Liver (tissue), 8 donors: ENCODE measurements at regions not wholly inside any gene's neighbourhood (a gene's known extent, or its start where the extent isn't known, plus 50 kb on each side); places are given as distances from the start of the nearest gene placed in this dataset.

Experiments used
- DNase-seq: peaks from one replicate; pipeline ENCODE4 v3.0.0-alpha.2; 2017; ENCODE audit warnings: low spot score
- H3K27ac ChIP-seq, 2 donors: one replicate each; pipeline ENCODE4 v1.7.0; 2013; ENCODE audit warnings: inconsistent platforms in 2 of 2, low read length in 2 of 2, control low read depth in 1 of 2, low read depth in 1 of 2, mild to moderate bottlenecking in 1 of 2
- H3K27me3 ChIP-seq, 4 donors: one replicate each; pipeline versions ENCODE4 v1.6.1 to v1.7.0; 2013; ENCODE audit warnings: low read length in 3 of 4, inconsistent platforms in 1 of 4, mild to moderate bottlenecking in 1 of 4, moderate library complexity in 1 of 4; ENCODE audit not compliant: control insufficient read depth in 4 of 4, insufficient read depth in 4 of 4
- H3K36me3 ChIP-seq, 4 donors: one replicate each; pipeline versions ENCODE4 v1.6.1 to v1.7.0; 2013; ENCODE audit warnings: low read length in 3 of 4, mild to moderate bottlenecking in 3 of 4, low read depth in 1 of 4, moderate library complexity in 1 of 4; ENCODE audit not compliant: control insufficient read depth in 4 of 4, insufficient read depth in 3 of 4
- H3K4me1 ChIP-seq, 4 donors: one replicate each; pipeline versions ENCODE4 v1.6.1 to v1.7.0; 2013; ENCODE audit warnings: low read length in 3 of 4, mild to moderate bottlenecking in 3 of 4, moderate library complexity in 1 of 4; ENCODE audit not compliant: control insufficient read depth in 4 of 4, insufficient read depth in 4 of 4
- H3K4me3 ChIP-seq, 3 donors: one replicate each; pipeline versions ENCODE4 v1.6.1 to v1.7.0; 2013; ENCODE audit warnings: low read length in 3 of 3, control low read depth in 1 of 3, low read depth in 1 of 3, mild to moderate bottlenecking in 1 of 3
- H3K9ac ChIP-seq, 2 donors: one replicate each; pipeline ENCODE4 v1.7.0; 2013; ENCODE audit warnings: low read length in 2 of 2, mild to moderate bottlenecking in 2 of 2, moderate library complexity in 2 of 2, control low read depth in 1 of 2, low read depth in 1 of 2
- H3K9me3 ChIP-seq, 4 donors: one replicate each; pipeline versions ENCODE4 v1.6.1 to v1.7.0; 2013; ENCODE audit warnings: low read length in 3 of 4; ENCODE audit not compliant: control insufficient read depth in 4 of 4
- EGR1 ChIP-seq, 2 donors: IDR thresholded peaks; 2 replicates each; pipeline ENCODE4 v1.6.1; 2016 to 2018; ENCODE audit warnings: antibody characterized with exemption in 2 of 2, low read depth in 2 of 2
- FOXA1 ChIP-seq: IDR thresholded peaks from 2 replicates; pipeline ENCODE4 v1.6.1; 2016; ENCODE audit warnings: antibody characterized with exemption
- FOXA2 ChIP-seq: IDR thresholded peaks from 2 replicates; pipeline ENCODE4 v1.6.1; 2016; ENCODE audit warnings: antibody characterized with exemption
- GABPA ChIP-seq, 2 donors: IDR thresholded peaks in 1 of 2; conservative IDR thresholded peaks in 1 of 2; 2 replicates each; pipeline ENCODE4 v1.6.1; 2016; ENCODE audit warnings: antibody characterized with exemption in 2 of 2, mild to moderate bottlenecking in 1 of 2, moderate library complexity in 1 of 2
- HNF4A ChIP-seq, 2 donors: conservative IDR thresholded peaks; 2 replicates each; pipeline ENCODE4 v1.6.1; 2016; ENCODE audit warnings: antibody characterized with exemption in 2 of 2, mild to moderate bottlenecking in 2 of 2
- HNF4G ChIP-seq: IDR thresholded peaks from 2 replicates; pipeline ENCODE4 v1.6.1; 2016; ENCODE audit warnings: antibody characterized with exemption
- JUND ChIP-seq, 2 donors: IDR thresholded peaks; 2 replicates each; pipeline ENCODE4 v1.6.1; 2016; ENCODE audit warnings: antibody characterized with exemption in 2 of 2
- NR2F2 ChIP-seq: IDR thresholded peaks from 2 replicates; pipeline ENCODE4 v1.6.1; 2016; ENCODE audit warnings: antibody characterized with exemption
- RAD21 ChIP-seq, 2 donors: IDR thresholded peaks; 2 replicates each; pipeline ENCODE4 v1.6.1; 2016; ENCODE audit warnings: antibody characterized with exemption in 2 of 2, mild to moderate bottlenecking in 2 of 2
- RXRA ChIP-seq, 2 donors: IDR thresholded peaks; 2 replicates each; pipeline ENCODE4 v1.6.1; 2017 to 2018; ENCODE audit warnings: antibody characterized with exemption in 2 of 2, mild to moderate bottlenecking in 1 of 2
- SP1 ChIP-seq: IDR thresholded peaks from 2 replicates; pipeline ENCODE4 v1.6.1; 2018; ENCODE audit warnings: antibody characterized with exemption, mild to moderate bottlenecking
- TAF1 ChIP-seq: conservative IDR thresholded peaks from 2 replicates; pipeline ENCODE4 v1.6.1; 2016; ENCODE audit warnings: antibody characterized with exemption, mild to moderate bottlenecking
- YY1 ChIP-seq: IDR thresholded peaks from 2 replicates; pipeline ENCODE4 v1.6.1; 2016; ENCODE audit warnings: antibody characterized with exemption, mild to moderate bottlenecking
- WGBS: extraction: QIAGEN DNeasy Blood & Tissue Kit; methylation state at CpG from one replicate; pipeline ENCODE4 v1.1.7; 2013; 5-methylcytosine and 5-hydroxymethylcytosine counted together
- TF ChIP-seq, protein P1 (sequence below): IDR thresholded peaks from 2 replicates; pipeline ENCODE4 v1.6.1; 2016; ENCODE audit warnings: antibody characterized with exemption
- TF ChIP-seq, protein P2 (sequence below): IDR thresholded peaks from 2 replicates; pipeline ENCODE4 v1.6.1; 2016; ENCODE audit warnings: antibody characterized with exemption
- TF ChIP-seq, protein P3 (sequence below): IDR thresholded peaks from 2 replicates; pipeline ENCODE4 v1.6.1; 2016; ENCODE audit warnings: antibody characterized with exemption
- TF ChIP-seq, protein P4 (sequence below): fragments of 150-350 bp; IDR thresholded peaks from 2 replicates; pipeline ENCODE4 v1.5.1; 2017; ENCODE audit warnings: improper control_type of control experiment, low read depth, low read length; ENCODE audit not compliant: missing input control
- TF ChIP-seq, protein P5 (sequence below): IDR thresholded peaks from 2 replicates; pipeline ENCODE4 v1.6.1; 2016; ENCODE audit warnings: antibody characterized with exemption, mild to moderate bottlenecking
- donor health status: healthy.
- donor health status: healthy.
- donor health status: healthy.
- donor health status: healthy.
- donor health status: healthy.

DNA sequence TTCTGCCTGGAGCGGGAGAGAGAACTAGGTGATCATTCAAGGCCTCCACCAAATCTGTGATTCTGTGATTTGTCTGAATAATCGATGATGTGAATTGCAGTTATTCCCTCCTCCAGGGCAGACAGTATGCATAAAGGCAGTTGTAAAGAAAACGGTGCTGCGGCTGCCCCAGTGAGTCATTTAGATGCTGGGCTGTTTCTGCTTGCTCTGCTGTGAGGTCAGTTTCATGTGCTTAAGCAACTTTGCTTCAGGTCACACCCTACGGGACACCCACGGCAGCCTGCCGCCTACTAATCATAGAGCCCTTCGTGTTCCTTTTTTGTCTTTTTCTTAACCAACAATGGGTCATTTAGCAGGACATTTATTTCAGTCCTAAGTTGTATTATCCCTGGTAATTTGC, 158.1 kb upstream of the PITRM1 start:
- Histone ChIP-seq H3K27me3 (no peaks in the 10 kb centered on the region), H3K27ac (no peak overlapping the region), H3K9me3 (no peaks in the 10 kb centered on the region), H3K9ac (no peak overlapping the region), H3K4me1 (no peaks in the 10 kb centered on the region), H3K4me3 (no peak overlapping the region), H3K36me3 (peaks cover 0 to 1% (median 0%) of the 10 kb centered on the region in 4 donors)
- DNase-seq: no peak
- WGBS: 66% methylated on average over 8 of the region's 8 CpGs
- TF ChIP-seq FOXA1 (no peak), RAD21 (IDR thresholded peaks at IDR 0.05) (no peak), EGR1 (IDR thresholded peaks at IDR 0.05; ENCODE audit: low read depth in 2 of 2) (no peak), GABPA (IDR thresholded peaks at IDR 0.05 in 1 of 2, conservative IDR thresholded peaks at IDR 0.05 in 1 of 2) (no peak), FOXA2 (no peak), NR2F2 (no peak), YY1 (no peak), SP1 (no peak), TAF1 (no peak), JUND (IDR thresholded peaks at IDR 0.05) (no peak), HNF4A (conservative IDR thresholded peaks at IDR 0.05) (no peak), HNF4G (no peak), RXRA (IDR thresholded peaks at IDR 0.05) (no peak)
- TF ChIP-seq, protein P1, sequence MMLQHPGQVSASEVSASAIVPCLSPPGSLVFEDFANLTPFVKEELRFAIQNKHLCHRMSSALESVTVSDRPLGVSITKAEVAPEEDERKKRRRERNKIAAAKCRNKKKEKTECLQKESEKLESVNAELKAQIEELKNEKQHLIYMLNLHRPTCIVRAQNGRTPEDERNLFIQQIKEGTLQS: no peak
- TF ChIP-seq, protein P2, sequence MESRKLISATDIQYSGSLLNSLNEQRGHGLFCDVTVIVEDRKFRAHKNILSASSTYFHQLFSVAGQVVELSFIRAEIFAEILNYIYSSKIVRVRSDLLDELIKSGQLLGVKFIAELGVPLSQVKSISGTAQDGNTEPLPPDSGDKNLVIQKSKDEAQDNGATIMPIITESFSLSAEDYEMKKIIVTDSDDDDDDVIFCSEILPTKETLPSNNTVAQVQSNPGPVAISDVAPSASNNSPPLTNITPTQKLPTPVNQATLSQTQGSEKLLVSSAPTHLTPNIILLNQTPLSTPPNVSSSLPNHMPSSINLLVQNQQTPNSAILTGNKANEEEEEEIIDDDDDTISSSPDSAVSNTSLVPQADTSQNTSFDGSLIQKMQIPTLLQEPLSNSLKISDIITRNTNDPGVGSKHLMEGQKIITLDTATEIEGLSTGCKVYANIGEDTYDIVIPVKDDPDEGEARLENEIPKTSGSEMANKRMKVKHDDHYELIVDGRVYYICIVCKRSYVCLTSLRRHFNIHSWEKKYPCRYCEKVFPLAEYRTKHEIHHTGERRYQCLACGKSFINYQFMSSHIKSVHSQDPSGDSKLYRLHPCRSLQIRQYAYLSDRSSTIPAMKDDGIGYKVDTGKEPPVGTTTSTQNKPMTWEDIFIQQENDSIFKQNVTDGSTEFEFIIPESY: no peak
- TF ChIP-seq, protein P3, sequence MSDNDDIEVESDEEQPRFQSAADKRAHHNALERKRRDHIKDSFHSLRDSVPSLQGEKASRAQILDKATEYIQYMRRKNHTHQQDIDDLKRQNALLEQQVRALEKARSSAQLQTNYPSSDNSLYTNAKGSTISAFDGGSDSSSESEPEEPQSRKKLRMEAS: no peak
- TF ChIP-seq, protein P4, sequence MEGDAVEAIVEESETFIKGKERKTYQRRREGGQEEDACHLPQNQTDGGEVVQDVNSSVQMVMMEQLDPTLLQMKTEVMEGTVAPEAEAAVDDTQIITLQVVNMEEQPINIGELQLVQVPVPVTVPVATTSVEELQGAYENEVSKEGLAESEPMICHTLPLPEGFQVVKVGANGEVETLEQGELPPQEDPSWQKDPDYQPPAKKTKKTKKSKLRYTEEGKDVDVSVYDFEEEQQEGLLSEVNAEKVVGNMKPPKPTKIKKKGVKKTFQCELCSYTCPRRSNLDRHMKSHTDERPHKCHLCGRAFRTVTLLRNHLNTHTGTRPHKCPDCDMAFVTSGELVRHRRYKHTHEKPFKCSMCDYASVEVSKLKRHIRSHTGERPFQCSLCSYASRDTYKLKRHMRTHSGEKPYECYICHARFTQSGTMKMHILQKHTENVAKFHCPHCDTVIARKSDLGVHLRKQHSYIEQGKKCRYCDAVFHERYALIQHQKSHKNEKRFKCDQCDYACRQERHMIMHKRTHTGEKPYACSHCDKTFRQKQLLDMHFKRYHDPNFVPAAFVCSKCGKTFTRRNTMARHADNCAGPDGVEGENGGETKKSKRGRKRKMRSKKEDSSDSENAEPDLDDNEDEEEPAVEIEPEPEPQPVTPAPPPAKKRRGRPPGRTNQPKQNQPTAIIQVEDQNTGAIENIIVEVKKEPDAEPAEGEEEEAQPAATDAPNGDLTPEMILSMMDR: no peak
- TF ChIP-seq, protein P5, sequence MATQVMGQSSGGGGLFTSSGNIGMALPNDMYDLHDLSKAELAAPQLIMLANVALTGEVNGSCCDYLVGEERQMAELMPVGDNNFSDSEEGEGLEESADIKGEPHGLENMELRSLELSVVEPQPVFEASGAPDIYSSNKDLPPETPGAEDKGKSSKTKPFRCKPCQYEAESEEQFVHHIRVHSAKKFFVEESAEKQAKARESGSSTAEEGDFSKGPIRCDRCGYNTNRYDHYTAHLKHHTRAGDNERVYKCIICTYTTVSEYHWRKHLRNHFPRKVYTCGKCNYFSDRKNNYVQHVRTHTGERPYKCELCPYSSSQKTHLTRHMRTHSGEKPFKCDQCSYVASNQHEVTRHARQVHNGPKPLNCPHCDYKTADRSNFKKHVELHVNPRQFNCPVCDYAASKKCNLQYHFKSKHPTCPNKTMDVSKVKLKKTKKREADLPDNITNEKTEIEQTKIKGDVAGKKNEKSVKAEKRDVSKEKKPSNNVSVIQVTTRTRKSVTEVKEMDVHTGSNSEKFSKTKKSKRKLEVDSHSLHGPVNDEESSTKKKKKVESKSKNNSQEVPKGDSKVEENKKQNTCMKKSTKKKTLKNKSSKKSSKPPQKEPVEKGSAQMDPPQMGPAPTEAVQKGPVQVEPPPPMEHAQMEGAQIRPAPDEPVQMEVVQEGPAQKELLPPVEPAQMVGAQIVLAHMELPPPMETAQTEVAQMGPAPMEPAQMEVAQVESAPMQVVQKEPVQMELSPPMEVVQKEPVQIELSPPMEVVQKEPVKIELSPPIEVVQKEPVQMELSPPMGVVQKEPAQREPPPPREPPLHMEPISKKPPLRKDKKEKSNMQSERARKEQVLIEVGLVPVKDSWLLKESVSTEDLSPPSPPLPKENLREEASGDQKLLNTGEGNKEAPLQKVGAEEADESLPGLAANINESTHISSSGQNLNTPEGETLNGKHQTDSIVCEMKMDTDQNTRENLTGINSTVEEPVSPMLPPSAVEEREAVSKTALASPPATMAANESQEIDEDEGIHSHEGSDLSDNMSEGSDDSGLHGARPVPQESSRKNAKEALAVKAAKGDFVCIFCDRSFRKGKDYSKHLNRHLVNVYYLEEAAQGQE: no peak
